GM19438 (cell line): ENCODE measurements at regions not wholly inside any gene's neighbourhood (a gene's known extent, or its start where the extent isn't known, plus 50 kb on each side); places are given as distances from the start of the nearest gene placed in this dataset.

Source experiments
- ATAC-seq: cut with Tn5 transposase; IDR thresholded peaks from one replicate; pipeline ENCODE4 v1.9.1; 2021; ENCODE audit warnings: low read depth; ENCODE audit not compliant: unreplicated experiment

DNA sequence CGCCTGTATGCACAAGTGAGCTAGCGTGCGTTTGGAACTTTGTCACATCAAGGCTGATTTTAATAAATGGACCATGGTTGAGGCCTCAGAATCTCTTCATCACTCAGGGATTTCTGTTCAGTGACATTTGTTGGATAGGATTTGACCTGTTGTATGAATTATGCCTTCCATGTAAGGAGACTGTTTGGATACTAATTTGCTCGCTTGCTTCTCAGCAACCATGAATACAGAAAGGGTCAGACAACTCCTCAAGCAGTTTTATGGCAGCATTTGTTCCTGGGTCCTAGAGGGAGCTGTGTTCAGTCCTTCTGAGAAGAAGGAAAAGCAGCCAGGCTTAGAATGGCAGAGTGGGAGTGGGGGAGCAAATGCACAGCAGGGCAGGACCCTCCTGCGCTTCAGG, 269.7 kb upstream of the LCORL start:
- no peak for ATAC-seq

DNA sequence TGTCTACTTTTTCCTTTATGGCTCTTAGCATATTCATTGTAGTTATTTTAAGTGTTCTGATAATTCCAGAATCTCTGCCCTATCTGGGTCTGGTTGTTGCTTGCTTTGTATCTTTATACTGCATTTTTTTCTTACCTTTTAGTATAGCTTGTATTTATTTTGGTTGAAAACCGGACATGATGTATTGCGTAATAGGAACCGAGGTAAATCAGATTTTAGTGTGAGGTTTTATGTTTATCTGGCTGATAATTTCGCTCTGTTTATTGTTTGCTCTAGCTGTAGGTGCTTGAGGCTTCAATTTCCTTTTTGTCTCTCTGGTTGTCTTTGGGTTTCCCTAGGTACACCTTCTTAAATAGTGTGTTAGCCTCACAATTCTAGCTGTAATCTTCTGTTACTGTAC, 263.8 kb upstream of the LCORL start:
- ATAC-seq, result no peak

DNA sequence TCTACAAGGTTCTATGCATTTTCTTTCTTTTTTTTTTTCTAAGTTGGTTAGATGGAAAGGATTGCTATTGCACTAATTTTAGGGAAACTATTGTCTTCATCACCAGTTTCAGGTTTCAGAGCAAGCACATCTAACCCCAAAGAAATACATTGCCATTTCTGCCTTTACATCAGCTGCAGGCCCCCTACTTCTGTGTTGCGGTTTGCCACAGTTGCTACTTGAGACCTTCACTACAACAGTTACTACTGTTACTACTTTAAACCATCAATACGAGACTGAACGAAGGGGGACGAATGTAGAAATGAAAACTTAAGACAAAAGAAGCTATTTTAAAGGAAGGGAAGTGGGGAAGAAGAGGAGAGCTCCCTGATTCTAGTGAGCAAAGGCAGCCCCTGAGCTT, 256.7 kb upstream of the LCORL start:
- ATAC-seq, result no peak

DNA sequence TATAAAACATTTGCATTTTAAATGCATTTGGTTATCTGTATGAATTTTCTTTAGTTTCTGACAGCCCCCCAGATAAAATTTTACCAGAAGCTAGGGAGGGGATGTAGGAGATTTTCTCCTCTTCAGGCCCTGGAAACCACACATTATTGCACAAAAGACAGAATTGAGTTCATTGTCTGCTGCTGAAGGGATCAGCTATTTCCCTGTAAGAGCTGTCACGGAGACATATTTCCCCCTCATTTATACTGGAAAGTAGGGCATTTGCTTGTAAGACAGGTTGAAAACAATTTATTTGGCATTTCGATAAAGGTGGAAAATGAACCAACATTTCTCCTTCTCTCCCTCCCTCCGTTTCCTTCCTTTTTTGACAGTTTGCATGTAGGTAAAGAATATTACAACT, 241.3 kb upstream of the LCORL start:
- ATAC-seq, result no peak

DNA sequence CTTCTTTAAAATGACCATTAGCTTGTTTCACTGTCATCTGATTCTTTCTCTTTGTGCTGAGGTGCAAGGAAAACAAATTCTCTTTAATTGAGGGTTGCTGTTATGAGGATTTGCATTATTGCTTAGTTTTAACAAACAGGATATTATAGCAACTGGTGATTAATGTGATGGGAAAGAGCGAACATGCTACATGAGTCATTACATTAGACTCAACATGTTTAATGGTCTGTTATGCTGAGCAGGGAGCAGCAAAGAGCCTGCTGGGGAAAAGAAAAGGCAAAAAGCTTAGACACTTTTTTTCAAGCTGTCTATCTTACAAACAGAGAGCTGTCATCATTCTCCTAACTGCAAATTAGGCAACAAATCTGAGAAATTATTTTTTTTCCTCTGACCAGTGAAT, 230.5 kb upstream of the LCORL start:
- no peak for ATAC-seq

DNA sequence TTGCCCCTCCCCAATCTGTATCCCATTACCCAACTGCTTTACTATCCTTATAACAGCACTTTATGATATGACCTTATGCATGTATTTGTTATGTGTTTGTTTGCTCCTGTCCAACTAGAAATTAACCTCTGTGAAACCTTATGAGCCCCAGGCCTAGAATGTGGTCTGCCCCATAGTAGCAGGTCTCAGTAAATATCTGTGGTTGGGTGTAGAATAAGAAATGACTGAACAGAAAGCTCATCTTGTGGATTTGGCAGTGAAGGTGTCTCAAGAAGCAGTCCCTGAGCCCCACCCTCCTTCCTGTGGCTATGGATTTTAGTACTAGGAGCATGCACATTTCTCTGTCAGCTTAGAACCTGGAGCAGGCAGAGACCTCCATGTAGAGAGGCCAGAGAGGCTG, 229.0 kb upstream of the LCORL start:
- no peak for ATAC-seq

DNA sequence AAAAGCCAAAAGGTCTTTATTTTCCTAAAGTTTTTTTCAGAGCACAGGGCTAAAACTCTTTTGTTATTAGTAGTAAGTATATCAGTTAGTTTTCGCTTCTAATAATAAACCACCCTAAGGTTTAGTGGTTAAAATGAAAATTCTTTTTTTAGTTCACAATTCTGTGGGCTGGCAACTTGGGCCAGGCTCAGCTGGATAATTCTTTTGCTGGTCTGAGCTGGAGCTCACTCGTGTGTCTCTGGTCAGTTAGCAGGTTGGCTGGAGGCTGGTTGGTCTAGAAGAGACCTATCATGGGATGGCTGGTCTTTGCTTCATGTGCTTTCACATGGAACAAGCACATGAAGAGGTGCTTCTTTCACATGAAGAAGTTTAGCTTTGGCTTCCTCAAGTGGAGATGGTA, 227.1 kb upstream of the LCORL start:
- ATAC-seq, result no peak

DNA sequence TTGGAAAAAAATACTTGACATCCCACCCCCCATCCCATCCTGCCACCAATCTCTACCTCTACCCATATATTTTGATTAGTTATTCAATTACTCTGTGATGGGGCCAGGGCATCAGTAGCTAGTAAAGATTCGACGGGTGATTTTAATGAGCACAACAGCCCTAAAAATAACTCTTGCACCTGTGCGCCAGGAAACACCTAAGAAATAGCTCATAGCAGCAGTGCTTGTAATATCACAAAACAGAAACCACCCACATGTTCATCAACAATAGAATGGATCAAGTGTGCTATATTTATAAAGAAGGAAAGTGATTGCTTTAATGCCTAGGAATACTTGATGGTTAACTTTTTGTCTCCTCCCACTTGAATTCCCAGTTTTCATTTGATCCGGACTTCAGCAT, 225.6 kb upstream of the LCORL start:
- ATAC-seq, result no peak

DNA sequence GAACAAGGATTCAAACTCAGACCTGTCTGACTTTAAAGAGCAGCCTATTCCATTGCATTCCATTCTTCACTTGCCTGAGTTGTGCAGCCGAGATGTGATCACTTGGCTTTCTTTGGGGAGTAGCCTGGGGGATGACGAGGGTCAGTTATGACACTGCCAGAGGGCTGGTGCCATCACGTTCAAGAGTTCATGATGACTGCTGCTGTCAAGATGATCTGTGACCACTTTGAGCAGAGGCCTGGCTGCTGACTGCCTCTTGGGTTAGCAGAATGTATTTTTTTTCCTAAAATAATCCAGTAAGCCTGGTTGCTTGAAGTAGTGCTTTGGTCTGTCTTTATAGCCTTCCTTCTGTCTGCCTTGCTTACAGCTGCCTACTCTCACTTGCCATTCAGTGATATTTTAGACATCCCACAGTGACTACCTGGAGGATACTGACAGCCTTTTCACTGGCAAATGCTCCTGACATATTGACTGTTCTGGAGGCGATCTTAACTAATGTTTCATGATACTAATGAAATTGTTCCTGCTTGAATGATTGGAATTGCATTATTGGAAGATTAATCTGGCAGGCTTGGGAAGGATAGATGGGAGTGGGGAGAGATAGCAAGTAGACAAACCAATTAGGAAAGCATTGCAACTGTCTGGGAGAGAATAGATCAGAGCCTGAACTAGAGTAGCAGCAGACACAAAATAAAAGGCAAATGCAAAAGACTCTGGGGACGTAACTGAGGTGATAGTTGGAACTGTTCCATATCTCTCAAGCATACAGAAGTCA, 221.6 kb upstream of the LCORL start:
- ATAC-seq, result no peak

DNA sequence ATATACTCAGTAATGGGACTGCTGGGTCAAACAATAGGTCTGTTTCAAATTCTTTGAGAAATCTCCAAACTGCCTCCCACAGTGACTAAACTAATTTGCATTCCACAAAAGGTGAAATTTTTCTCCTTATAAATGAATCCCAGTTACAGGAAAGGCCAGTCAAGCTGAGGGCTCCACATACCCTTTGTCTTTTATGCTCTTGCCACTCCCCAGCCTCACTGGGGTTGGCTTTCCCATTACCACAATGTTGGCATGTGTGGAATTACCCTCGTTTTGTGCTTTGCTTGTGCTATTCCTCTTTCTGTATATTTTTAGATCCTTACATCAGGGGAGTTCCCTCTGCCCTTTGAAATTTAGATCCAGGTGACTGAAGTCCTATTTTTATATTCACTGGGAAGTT, 220.2 kb upstream of the LCORL start:
- no peak for ATAC-seq

DNA sequence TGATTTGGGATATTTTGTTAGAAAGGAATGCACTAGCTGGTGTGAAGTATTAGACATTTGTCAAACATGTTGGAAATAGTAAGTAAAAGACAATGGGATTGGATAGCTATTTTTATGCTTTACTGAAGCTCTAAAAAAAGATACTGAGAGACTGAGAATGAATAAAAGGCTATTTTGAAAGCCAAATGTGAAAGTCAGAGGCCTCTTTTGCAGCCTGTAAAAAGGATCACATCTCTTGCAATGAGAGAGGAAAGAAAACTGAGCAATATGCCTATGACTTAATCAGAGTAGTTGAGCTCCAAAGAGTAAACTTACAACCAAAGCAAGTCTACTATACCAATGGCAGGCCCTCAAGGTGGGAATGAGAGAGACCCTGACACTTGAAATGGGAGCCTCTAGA, 212.6 kb upstream of the LCORL start:
- ATAC-seq, result no peak

DNA sequence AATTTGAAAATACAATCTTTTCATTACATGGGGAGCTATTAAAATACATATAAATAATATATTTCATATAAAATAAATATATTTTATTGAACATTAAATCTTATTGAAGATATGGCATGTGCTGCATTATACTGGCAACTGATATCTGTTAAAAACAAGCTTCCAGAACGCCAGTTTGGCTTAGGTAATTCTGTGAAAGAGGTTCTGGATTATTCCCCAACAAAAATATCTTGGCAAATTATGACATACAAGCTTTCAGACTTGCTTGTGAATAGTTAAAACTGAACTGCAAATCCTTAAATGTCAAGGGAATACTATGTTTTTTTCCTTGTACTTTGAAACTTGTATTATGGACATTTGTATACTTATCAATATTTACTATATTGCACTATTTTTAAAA, 210.2 kb upstream of the LCORL start:
- ATAC-seq, result no peak

DNA sequence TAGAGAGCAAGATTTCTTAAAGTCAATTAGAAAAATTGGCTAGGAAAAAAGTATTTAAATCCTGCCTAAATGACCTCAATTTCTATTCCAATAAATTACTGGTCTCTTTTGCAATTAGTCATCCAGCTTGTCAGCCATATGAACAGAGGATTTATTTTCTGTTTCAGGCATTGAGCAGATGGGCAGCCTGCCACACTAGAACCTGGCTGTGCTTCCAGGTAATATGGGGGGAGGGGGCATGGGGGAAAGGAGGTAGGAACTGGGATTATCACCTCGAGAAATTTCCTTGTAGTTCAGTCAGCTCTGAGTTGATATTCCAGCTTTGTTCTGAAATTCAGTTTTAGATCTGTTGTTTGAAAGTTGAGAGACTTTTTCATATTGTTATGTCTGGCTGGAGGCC, 206.3 kb upstream of the LCORL start:
- ATAC-seq, result no peak

DNA sequence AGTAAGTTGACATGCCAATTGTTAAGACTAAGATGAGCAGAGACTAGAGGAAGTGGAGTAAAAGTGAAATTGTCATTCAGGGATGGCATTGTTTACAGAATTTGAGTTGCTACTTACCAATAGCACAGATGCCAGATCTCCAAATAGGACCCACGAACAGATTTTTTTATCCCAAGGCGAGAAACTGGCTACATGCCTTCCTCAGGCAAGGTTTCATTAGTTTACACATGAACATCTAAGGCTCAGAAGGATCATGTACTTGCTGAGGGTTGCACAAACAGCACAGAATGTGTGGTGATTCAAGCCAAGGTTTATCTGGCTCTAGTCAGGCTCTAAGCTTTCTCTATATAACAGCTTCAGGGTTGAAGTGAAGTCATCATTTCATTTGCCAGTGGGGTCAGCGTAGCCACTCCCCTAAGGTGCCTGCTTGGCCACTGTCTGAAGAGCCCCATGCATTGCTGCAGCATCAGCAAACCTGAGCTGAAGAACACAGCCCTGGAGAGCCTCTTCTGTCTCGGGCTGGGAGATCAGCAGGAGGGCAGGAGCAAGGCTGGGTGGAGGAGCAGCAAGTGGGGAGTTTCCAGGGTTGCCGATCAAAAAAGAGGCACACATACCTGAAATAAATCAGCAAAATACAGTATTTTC, 193.0 kb upstream of the LCORL start:
- no peak for ATAC-seq

DNA sequence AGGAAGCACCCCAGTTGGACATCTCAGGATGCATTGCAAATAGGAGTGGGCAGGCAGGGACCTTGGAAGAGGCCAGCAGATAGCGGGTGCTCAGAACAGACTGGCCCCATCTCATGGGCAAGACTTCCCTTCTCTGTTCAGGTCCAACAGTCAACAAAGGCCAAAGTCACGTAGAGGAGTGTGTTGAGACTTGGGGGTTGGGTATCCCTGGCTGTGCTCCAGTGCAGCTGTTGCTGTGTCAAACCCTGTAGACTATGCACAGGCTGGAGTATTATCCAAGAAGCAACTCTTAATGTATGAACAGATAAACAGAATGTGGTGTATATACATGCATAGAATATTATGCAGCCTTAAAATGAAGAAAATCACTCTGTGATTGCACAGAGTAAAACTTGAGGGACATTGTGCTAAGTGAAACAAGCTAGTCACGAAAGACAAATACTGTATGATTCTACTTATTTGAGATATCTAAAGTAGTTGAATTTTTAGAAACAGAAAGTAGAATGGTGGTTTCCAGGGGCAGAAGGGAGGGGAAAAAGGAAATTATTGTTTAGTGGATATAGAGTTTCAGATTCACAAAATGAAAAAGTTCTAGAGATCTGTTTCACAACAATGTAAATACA, 192.1 kb upstream of the LCORL start:
- no peak for ATAC-seq

DNA sequence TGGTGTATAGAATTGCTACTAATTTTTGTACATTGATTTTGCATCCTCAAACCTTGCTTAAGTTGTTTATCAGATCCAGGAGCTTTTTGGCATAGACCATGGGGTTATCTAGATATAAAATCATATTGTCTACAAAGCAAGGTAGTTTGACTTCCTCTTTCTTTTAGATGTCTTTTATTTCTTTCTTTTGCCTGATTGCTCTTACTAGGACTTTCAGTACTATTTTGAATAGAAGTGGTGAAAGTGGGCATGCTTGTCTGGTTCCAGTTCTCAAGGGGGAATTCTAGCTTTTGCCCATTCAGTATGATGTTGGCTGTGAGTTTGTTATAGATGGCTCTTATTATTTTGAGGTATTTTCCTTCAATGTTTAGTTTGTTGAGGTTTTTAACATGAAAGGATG, 187.9 kb upstream of the LCORL start:
- no peak for ATAC-seq

DNA sequence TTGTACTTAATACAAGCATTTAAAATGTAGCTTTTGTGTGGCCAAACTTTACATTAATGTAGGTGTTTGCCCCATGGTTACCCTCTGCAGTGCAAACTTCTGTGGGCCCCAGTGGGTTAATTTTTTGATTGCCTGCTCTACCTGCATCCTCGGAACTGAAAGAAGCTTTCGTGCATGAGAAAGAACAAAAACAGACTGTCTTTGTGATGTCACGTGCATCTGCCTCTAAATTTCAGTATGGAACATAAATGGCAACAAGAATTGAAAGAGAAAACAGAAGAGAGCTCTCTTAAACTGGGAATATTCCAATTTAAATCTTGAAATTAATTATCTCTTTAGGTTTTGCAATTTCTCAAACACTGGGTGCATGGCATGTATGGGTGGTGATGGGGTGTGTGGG, 182.4 kb upstream of the LCORL start:
- no peak for ATAC-seq

DNA sequence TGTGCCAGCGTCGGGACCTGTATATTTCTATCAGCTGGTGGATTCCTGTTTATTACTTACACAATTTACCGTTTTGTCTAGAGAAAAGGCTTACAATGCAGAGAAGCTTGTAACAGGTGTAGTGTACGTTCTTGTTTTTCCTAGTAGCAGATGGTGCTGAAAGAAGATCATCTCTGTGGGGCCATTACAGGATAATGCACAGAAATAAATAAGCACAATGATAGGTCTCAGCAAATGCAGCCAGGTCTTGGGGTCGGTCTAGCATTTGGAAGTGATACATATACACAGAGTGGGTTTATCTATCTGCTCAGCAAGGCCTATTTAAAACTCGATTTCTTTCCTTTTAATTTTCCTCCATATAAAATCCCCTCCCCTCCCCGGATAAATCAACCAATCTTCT, 180.9 kb upstream of the LCORL start:
- ATAC-seq, result no peak

DNA sequence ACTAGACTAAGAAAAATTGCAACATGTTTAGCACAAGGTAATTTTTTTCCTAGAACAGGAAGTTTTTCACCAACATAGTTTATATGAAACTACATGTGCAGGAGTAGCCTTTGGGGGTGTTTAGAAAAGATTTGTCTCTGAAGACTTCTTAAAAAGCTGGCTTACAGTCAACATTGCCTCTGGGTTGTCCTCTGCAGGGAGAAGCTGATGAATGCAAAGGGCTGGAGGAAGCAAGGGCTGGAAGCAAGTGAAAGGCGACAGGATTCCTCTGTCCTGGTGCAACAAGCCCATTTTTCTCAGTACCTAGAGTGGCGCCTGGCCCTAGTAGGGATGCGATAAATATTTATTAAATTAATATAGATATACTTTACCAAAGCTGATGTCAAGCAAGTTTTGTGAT, 180.3 kb upstream of the LCORL start:
- ATAC-seq, result no peak

DNA sequence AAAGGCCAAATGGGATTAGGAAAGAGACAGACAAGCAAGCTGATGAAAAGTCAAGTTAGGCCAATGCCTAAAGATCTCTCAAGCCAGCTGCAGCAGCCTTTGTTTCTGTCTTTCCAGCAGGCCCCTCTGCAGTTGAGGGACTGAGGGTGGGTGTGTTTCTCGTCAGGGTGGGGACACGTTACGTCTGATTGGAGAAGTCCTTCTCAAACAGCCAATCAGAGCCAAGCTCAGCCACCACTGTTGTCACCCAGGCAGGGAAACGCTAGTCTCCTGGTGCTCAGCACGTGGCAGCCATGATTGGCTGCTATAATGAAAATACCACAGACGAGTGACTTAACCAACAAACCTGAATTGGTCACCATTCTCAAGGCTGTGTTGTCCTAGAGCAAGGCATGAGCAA, 177.1 kb upstream of the LCORL start:
- no peak for ATAC-seq

DNA sequence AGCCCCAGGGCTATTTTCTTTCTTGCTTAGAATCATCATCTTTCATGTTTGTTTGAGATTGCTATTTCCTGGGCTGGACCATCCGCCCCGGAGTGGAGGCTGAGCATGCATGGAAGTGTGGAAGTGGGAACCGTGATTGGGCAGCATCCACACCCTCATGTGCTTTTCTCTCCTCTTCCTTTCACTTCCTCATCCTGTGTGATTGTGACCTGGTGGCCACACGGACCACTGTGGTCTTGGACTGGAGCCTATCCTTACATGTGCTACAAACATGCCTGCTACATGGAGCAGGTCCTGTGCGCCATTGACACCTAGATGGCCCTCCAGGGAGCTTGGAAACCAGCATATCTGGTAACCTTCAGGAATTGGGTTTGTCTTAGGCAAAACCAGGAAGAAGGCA, 175.9 kb upstream of the LCORL start:
- ATAC-seq, result no peak

DNA sequence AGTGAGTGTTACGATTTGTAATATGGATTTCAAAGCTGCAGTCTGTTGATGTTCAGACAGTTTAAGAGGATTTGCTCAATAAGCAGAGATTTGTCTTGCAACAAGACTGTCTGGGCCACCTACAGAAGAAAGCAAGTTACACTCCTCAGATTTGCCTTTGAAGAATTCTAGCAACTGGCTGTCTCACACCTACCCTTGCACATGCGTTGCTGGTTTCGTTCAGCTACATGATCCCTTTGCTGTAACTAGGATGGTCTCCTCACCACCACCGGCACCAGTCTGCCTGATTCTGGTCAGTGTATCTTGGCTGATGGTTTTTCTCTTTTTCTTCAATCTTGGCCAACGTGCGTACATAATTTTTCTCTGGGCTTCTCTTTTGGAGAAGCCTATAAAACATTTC, 172.7 kb upstream of the LCORL start:
- no peak for ATAC-seq
